Smooth muscle cell (in vitro differentiated cells): ENCODE measurements at regions not wholly inside any gene's neighbourhood (a gene's known extent, or its start where the extent isn't known, plus 50 kb on each side); places are given as distances from the start of the nearest gene placed in this dataset.

Experiments used
- DNase-seq: peaks from one replicate; lab custom pipeline; 2025; ENCODE audit not compliant: unreplicated experiment; lab: John Stamatoyannopoulos, UW
- H2AFZ ChIP-seq: fragments of 200-600 bp; sonication (generic); 2 replicates; pipeline ENCODE4 v1.6.0; 2016; ENCODE audit warnings: antibody characterized with exemption, low read depth, mild to moderate bottlenecking
- H3F3A ChIP-seq: fragments of 200-600 bp; sonication (generic); 2 replicates; pipeline ENCODE4 v1.6.0; 2017; ENCODE audit warnings: antibody characterized with exemption, low read depth
- H3K27ac ChIP-seq: fragments of 200-600 bp; sonication (generic); 2 replicates; pipeline ENCODE4 v1.5.1; 2016; ENCODE audit warnings: low read depth, mild to moderate bottlenecking
- H3K27me3 ChIP-seq: fragments of 200-600 bp; sonication (generic); 2 replicates; pipeline ENCODE4 v1.6.1; 2016; ENCODE audit warnings: low read depth, mild to moderate bottlenecking
- H3K36me3 ChIP-seq: fragments of 200-600 bp; sonication (generic); 2 replicates; pipeline ENCODE4 v1.5.1; 2016; ENCODE audit warnings: low read depth
- H3K4me1 ChIP-seq: fragments of 200-600 bp; sonication (generic); 2 replicates; pipeline ENCODE4 v1.5.1; 2016; ENCODE audit warnings: low read depth
- H3K4me2 ChIP-seq: fragments of 200-600 bp; sonication (generic); 2 replicates; pipeline ENCODE4 v1.6.0; 2016; ENCODE audit warnings: mild to moderate bottlenecking
- H3K4me3 ChIP-seq: fragments of 200-600 bp; sonication (generic); 2 replicates; pipeline ENCODE4 v1.5.1; 2016; ENCODE audit warnings: mild to moderate bottlenecking
- H3K79me2 ChIP-seq: fragments of 200-600 bp; sonication (generic); 2 replicates; pipeline ENCODE4 v1.6.0; 2016; ENCODE audit warnings: low read depth, mild to moderate bottlenecking
- H3K9ac ChIP-seq: fragments of 200-600 bp; sonication (generic); 2 replicates; pipeline ENCODE4 v1.6.0; 2016; ENCODE audit warnings: low read depth
- H3K9me3 ChIP-seq: fragments of 200-600 bp; sonication (generic); replicated peaks from 2 replicates; pipeline ENCODE4 v1.5.1; 2016; ENCODE audit warnings: low read depth
- H4K20me1 ChIP-seq: fragments of 200-600 bp; sonication (generic); 2 replicates; pipeline ENCODE4 v1.6.0; 2016; ENCODE audit warnings: low read depth
- CTCF ChIP-seq: fragments of 200-600 bp; sonication (generic); IDR thresholded peaks from 2 replicates; pipeline ENCODE4 v1.5.1; 2017; ENCODE audit warnings: borderline replicate concordance, mild to moderate bottlenecking, antibody characterized with exemption; ENCODE audit not compliant: insufficient read depth, poor library complexity, severe bottlenecking
- WGBS: methylation state at CpG from one replicate; pipeline ENCODE4 v1.1.7; 2016; ENCODE audit warnings: low lambda C conversion rate; 5-methylcytosine and 5-hydroxymethylcytosine counted together

GRCh38 chr15:95912280-95912625, 418.2 kb upstream of the NR2F2 start:
- no peaks in the 10 kb centered on the region for H3K9me3 ChIP-seq
- no peak overlapping the region for H3K4me2 ChIP-seq
- TF ChIP-seq CTCF: no peak
- H3K4me3 ChIP-seq: no peak overlapping the region
- no peaks in the 10 kb centered on the region for H3K79me2 ChIP-seq
- WGBS: 40% methylated on average over 7 of the region's 7 CpGs
- H3F3A ChIP-seq: no peaks in the 10 kb centered on the region
- no peaks in the 10 kb centered on the region for H4K20me1 ChIP-seq
- H3K27ac ChIP-seq: no peak overlapping the region
- H2AFZ ChIP-seq: no peak overlapping the region
- peaks cover 66% of the 10 kb centered on the region for H3K27me3 ChIP-seq
- H3K9ac ChIP-seq: no peak overlapping the region
- DNase-seq: no peak
- H3K36me3 ChIP-seq: no peaks in the 10 kb centered on the region
- H3K4me1 ChIP-seq: peaks cover 35% of the 10 kb centered on the region

- H3F3A ChIP-seq: no peaks in the 10 kb centered on the region
- peaks cover 35% of the 10 kb centered on the region for H3K4me1 ChIP-seq
Observed at GRCh38 chr15:95912728-95913127, 417.8 kb upstream of the NR2F2 start.

GRCh38 chr15:95916568-95916967, 413.9 kb upstream of the NR2F2 start:
- Histone ChIP-seq H3K9me3 (no peaks in the 10 kb centered on the region), H3F3A (no peaks in the 10 kb centered on the region), H4K20me1 (no peaks in the 10 kb centered on the region), H3K4me1 (peaks cover 8% of the 10 kb centered on the region), H2AFZ (no peak overlapping the region), H3K36me3 (no peaks in the 10 kb centered on the region), H3K4me2 (no peak overlapping the region), H3K9ac (no peak overlapping the region), H3K27ac (no peak overlapping the region), H3K79me2 (no peaks in the 10 kb centered on the region), H3K4me3 (no peak overlapping the region), H3K27me3 (peaks cover 25% of the 10 kb centered on the region)
- no peak for DNase-seq
- TF ChIP-seq CTCF: no peak
- WGBS: 63% methylated on average over 3 of the region's 3 CpGs

More at GRCh38 chr15:95912728-95913127, 417.8 kb upstream of the NR2F2 start:
- TF ChIP-seq CTCF: no peak
- H3K79me2 ChIP-seq: no peaks in the 10 kb centered on the region
- H3K9me3 ChIP-seq: no peaks in the 10 kb centered on the region
- H4K20me1 ChIP-seq: no peaks in the 10 kb centered on the region
- no peak for DNase-seq
- peaks cover 61% of the 10 kb centered on the region for H3K27me3 ChIP-seq
- H3K9ac ChIP-seq: no peak overlapping the region
- no peak overlapping the region for H3K4me3 ChIP-seq
- no peak overlapping the region for H3K4me2 ChIP-seq
- no peak overlapping the region for H3K27ac ChIP-seq
- no peak overlapping the region for H2AFZ ChIP-seq
- 87% methylated on average over 2 of the region's 2 CpGs for WGBS
- no peaks in the 10 kb centered on the region for H3K36me3 ChIP-seq

GRCh38 chr15:95918525-95918924, 412.0 kb upstream of the NR2F2 start:
- Histone ChIP-seq H3K27me3 (peaks cover 16% of the 10 kb centered on the region), H3K9me3 (no peaks in the 10 kb centered on the region), H3K4me3 (no peak overlapping the region), H3F3A (no peaks in the 10 kb centered on the region), H3K4me2 (no peak overlapping the region), H3K27ac (no peak overlapping the region), H2AFZ (no peak overlapping the region), H3K9ac (no peak overlapping the region), H4K20me1 (no peaks in the 10 kb centered on the region), H3K4me1 (no peaks in the 10 kb centered on the region), H3K79me2 (no peaks in the 10 kb centered on the region), H3K36me3 (no peaks in the 10 kb centered on the region)
- no peak for DNase-seq
- 95% methylated on average over 3 of the region's 3 CpGs for WGBS
- TF ChIP-seq CTCF: no peak
